Dermis blood vessel endothelial cell (primary cell): ENCODE measurements at regions not wholly inside any gene's neighbourhood (a gene's known extent, or its start where the extent isn't known, plus 50 kb on each side); places are given as distances from the start of the nearest gene placed in this dataset.
"Not testable (repeated sequence)": the region's sequence is repeated elsewhere in the genome, so short reads cannot be mapped to it uniquely, and the experiment has no call there.

Source experiments
- DNase-seq: peaks from one replicate; pipeline ENCODE4 v3.0.0; 2010

DNA sequence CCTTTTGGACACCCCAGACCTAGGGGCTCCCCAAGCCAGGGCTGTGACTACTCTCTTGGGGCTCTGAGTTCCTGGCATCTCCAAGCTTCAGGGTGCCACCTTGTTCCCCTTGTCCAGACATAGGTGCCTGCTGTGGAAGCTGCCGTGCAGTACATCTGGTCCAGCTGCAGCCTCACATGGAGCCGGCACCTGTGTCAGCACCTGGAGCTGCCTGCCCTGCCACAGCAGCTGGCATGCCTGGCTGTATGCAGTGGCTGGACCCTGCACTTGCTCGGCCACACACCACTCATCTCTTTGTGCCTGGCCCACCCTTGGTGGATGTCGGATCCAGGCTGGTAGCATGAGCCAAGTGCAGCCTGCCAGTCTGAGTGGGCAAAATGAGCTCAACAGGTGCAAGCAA, 775.8 kb downstream of the CDH11 start:
- DNase-seq, result no peak

GRCh38 chr16:64345142-64345541, 776.7 kb downstream of the CDH11 start:
- no peak for DNase-seq

DNA sequence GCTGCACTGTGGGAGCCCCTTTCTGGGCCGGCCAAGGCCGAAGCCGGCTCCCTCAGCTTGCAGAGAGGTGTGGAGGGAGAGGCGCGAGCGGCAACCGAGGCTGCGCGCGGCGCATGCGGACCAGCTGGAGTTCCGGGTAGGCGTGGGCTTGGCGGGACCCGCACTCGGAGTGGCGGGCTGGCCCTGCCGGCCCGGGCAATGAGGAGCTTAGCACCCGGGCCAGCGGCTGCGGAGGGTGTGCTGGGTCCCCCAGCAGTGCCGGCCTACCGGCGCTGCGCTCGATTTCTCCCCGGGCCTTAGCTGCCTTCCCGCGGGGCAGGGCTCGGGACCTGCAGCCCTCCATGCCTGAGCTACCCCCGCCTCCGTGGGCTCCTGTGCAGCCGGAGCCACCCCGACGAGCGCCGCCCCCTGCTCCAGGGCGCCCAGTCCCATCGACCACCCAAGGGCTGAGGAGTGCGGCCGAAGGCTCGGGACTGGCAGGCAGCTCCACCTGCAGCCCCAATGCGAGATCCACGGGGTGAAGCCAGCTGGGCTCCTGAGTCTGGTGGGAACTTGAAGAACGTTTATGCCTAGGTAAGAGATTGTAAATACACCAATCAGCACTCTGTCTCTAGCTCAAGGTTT, 777.9 kb downstream of the CDH11 start:
- not testable (repeated sequence) for DNase-seq

DNA sequence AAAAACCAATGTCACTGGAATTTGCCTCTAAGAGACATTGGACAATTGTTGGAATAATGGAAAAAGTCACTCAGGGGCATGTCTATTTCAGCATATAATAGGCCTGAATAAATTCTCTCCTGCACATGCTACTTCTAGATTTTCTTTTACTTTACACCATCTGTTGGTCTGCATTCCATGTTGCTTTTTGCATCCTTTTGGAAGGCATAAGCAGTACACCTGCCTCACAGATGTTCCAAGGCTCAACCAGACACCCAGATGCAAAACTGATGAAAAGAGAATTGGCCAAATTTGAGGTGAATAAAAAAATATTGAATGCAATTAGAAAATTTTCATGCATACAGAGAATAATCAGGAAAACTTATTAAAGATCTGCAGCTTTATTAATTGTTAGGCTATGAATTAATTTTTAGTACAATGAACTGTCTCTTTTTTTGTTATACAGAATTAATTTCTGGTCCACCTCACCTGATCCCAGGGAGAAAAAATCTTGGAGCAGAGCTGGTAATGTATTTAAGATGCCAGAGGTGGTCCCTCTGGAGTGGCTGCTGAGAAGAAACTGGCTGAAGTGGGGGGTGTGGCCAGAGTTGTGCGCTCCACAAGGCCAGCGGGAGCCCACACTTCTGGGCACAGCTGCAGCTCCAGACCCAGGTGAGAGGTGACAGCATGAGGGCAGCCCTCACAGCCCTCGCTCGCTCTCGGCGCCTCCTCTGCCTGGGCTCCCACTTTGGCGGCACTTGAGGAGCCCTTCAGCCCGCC, 778.6 kb downstream of the CDH11 start:
- DNase-seq, result no peak

DNA sequence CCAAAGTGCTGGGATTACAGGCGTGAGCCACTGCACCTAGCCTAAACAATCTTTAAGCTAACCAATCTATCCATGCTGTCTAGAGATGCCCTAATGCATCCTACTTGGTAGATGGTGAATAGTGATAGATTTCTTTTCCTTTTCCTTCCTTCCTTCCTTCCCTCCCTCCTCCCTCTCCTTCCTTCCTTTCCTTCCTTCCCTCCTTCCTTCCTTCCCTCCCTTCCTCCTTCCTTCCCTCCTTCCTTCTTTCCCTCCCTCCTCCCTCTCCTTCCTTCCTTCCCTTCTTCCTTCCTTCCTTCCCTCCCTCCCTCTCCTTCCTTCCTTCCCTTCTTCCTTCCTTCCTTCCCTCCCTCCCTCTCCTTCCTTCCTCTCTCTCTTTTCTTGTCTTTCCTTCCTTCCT, 780.5 kb downstream of the CDH11 start:
- not testable (repeated sequence) for DNase-seq

DNA sequence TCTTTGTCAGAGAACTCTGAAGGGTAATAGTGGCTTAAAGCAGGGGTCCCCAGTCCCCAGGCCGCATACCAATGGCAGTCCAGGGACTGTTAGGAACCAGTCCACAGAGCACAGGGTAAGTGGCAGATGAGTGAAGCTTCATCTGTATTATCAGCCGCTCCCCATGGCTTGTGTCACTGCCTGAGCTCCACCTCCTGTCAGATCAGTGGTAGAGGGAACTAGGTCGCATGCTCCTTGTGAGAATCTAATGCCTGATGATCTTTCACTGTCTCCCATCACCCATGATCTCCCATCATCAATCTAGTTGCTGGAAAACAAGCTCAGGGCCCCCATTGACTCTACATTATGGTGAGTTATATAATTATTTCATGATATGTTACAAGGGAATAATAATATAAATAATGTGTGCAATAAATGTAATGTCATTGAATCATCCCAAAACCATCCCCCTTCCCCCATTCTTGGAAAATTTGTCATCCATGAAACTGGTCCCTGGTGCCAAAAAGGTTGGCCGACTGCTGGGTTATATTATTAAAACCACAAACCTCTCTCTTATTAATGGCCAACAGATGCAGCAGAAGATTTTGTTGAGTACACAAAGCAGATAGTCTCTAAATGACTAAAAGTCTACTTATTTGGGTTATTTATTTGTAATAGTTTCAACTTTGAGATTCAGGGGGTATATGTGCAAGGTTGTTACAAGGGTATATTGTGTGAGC, 782.7 kb downstream of the CDH11 start:
- no peak for DNase-seq

DNA sequence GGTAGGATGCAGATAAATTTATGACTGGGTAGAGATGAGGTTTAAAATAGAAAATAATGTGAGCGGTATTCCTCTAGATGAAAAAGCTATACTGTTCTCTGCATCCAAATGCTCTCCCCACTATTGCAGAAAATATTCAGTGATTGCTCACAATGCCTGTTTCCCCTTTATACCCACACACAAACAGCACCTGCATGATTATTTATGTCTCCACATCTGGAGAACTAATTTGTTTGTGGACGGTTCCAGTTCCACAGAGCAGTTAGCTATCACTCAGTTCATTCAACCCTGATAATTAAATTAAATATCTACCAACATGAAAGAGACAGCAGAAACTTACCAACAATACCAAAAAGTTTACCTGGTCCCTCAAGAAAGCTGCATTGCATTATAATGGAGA, 800.0 kb downstream of the CDH11 start:
- DNase-seq, result no peak

- no peak for DNase-seq
These were observed 800.8 kb downstream of the CDH11 start for GRCh38 chr16:64321066-64321465.

DNA sequence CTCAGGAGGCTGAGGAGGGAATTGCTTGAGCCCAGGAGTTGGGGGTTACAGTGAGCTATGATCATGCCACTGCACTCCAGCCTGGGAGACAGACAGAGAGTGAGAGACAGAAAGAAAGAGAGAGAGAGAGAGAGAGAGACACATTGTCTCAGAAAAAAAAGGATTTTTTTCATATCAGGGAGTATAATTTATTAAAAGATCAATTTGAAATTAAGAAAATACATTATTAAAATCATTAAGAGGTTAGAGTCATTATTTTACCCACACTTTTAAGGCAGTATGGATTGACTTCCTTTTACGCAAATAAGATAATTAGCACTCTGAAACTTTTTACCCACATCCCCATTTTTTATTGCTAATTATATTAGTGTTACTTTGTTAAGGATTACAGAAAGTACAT, 804.3 kb downstream of the CDH11 start:
- DNase-seq, result no peak

GRCh38 chr16:64313726-64314125, 808.1 kb downstream of the CDH11 start:
- no peak for DNase-seq

DNA sequence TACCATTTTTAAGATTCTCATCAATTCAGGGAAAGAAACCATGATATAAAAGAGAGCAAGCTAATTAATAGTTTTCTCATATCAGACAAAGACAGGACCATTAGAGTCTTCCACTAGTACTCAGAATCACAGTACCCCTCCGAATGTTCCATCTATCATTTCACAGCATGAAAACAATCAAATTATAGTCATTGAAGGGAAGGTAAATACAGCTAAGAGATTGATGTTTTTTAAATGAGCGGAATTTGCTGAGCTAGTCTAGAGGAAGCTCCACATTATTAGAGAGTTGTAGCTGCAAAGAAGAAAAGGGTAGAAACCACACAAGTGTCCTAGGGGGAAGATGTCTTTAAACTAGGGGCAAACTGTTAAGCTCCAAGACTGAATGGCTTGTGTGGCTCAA, 808.9 kb downstream of the CDH11 start:
- no peak for DNase-seq

DNA sequence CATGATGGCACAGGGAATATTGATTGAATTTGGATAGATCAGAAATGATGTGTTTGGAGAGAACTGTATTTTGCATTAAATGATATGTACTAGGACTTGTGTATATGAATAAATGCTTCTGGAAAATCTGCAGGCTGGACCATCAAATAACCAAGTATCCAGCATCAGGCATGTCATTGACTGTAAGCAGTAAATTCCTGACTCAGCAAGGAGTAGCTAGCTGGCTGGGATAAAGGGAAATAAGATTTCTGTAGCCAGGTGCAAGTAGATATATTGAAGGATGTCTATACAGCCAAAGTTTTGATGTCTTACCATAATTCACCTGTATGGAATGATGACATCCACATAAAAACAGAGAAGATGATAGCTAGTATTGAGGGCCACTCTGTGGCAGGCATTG, 809.6 kb downstream of the CDH11 start:
- DNase-seq, result no peak

- DNase-seq, result no peak
These were observed 810.6 kb downstream of the CDH11 start for GRCh38 chr16:64311241-64311640.

- DNase-seq, result no peak
These were observed 812.3 kb downstream of the CDH11 start for GRCh38 chr16:64309398-64310110.

DNA sequence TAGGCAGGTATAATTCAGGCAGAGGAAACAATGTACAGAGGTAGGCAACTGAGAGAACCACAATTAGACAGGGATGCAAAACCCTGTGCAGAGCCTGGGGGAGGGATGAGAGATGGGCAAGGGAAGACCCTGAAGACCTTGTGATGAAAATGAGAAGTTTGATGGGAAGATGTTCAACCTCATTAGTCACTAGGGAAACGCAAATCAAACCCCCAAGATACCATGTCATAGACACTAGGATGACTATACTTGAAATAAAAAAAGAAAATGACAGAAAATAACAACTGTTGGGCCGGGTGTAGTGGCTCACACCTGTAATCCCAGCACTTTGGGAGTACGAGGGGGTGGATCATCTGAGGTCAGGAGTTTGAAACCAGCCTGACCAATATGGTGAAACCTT, 813.1 kb downstream of the CDH11 start:
- no peak for DNase-seq

DNA sequence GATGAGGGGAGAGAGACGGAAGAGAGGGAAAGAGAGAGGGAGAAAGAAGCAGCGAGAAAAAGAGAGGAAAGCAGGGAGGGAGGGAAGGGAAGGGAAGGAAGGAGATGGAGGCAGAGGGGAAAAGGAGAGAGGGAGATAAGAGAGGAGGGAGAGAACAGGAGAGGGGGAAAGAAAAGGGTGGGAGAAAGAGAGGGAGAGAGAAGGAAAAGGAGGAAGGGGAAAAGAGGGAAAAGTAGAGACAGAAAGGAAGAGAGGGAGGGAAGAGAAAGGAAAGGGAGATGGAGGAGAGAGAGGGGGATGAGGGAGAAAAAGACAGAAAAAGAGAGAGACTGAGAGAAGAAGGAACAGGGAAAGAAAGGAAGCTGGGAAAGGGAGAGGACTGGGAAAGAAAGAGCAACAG, 814.4 kb downstream of the CDH11 start:
- no peak for DNase-seq

DNA sequence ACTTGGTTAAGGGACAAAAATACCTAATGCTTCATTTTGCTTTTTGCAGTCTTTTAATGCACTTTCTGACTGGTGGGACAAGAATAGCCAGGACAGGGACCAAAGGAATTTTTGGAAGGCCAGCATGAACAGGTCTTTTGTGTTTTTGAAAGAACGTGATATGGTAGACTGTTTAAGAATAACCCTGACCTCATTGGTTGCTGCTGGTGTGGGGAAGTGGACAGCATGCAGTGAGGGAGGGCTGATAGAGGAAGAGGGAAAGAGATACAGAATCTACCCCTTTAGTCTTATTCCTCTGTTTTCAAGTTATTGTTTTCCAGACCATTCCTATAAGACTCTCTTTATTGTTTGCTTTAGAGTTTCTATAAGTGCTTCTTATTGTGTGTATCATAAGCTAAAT, 816.2 kb downstream of the CDH11 start:
- DNase-seq, result no peak

- DNase-seq, result no peak
These were observed 816.9 kb downstream of the CDH11 start for GRCh38 chr16:64304951-64305350.

GRCh38 chr16:64304396-64304795, 817.5 kb downstream of the CDH11 start:
- DNase-seq, result no peak

DNA sequence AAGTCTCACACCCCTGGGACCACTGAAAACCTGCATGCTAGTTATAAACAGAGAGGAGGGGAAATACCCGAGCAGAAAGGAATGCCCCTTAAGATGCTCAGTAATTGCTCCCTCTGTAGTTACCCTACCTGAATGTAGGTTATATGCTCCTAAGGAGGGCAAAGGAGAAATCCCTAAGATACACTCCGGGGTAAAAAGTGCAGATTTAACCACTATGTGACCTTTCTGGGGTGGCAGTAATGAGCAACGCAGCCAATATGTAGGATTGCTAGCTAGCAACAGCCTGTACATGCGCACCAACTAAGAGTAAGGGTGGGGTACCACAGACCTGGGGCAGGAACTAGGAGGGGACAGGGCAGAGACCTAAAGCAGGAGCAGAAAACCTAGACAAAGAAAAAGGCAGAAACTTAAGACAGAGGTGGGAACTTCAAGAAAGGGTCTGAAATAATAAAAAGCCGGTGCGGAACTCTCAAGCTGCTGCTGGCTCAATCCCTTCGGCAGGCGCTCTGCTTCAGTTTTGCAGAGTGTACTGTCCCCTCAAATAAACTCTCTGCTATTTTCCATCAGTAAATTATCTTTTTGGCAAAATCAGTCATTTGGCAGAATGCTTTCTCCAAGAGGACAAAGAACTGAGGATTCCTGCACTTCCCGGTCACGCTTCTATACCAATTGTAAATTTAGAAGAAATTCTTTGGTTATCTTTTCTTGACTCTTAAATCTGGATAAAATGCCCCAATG, 823.8 kb downstream of the CDH11 start:
- DNase-seq, result no peak

DNA sequence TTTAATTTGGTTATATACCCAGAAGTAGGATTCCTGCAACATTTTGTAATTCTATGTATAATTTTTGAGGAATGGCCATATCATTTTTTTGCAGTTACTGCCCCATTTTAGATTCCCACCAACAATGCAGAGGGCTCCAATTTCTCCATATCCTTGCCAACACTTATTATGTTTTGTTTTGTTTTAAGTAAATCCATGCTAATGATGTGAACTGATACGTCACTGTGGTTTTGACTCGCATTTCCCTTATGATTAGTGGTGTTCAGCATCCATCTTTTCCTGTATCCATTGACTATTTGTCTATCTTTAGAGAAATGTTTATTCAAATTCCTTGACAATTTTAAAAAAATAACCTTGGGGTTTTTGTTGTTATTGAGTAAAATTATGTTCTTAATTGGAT, 826.4 kb downstream of the CDH11 start:
- DNase-seq, result no peak

GRCh38 chr16:64292953-64293352, 828.9 kb downstream of the CDH11 start:
- DNase-seq, result no peak

DNA sequence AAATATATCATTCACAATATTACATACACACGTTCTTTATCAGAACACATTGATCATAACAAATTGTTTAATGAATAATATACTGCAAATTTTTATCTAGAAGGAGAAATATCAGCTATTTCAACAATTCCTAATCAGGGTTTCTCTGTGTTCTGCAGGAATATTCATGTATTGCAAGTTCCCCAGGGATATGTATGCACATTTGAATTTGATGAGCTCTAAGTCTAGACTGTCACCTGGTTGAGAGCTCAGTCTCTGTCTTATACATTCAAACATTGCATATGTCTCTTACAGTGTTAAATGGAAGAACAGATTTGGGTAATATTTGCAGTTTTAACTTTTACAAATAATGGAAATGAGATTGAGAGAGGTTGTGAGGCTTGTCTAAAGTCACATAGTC, 829.7 kb downstream of the CDH11 start:
- no peak for DNase-seq
